Calu3 (cell line): ENCODE measurements at regions not wholly inside any gene's neighbourhood (a gene's known extent, or its start where the extent isn't known, plus 50 kb on each side); places are given as distances from the start of the nearest gene placed in this dataset.
A peak's percentile ranks its signal among the peaks of the same experiment; 100 is the strongest.

ENCODE experiments used
- BruUV-seq: library from RNA; stranded (reverse); fragments of 400-500 nt; replicated peaks from 2 replicates; lab custom pipeline; 2021; lab: Mats Ljungman, UMichigan
- CTCF ChIA-PET: fragments of 300-600 bp; sonication (Branson Sonifier 250); formaldehyde crosslinking; loops from one replicate; lab custom pipeline; 2022; ENCODE audit warnings: antibody characterized with exemption; lab: Charles Lee
- DNase-seq: peaks from one replicate; pipeline ENCODE4 v3.0.0; 2022
- H3K27ac Mint-ChIP-seq: one replicate; pipeline ENCODE4 v1.8.0; 2022; ENCODE audit warnings: mixed read lengths; ENCODE audit not compliant: unreplicated experiment
- H3K27me3 Mint-ChIP-seq: one replicate; pipeline ENCODE4 v1.8.0; 2022; ENCODE audit warnings: mixed read lengths; ENCODE audit not compliant: unreplicated experiment
- H3K36me3 Mint-ChIP-seq: one replicate; pipeline ENCODE4 v1.8.0; 2022; ENCODE audit warnings: mild to moderate bottlenecking, moderate library complexity, mixed read lengths; ENCODE audit not compliant: insufficient read depth, unreplicated experiment
- H3K4me1 Mint-ChIP-seq: one replicate; pipeline ENCODE4 v1.8.0; 2022; ENCODE audit warnings: mild to moderate bottlenecking, low read depth, mixed read lengths; ENCODE audit not compliant: unreplicated experiment
- H3K4me3 Mint-ChIP-seq: one replicate; pipeline ENCODE4 v1.8.0; 2022; ENCODE audit warnings: mild to moderate bottlenecking, low read depth, moderate library complexity, mixed read lengths; ENCODE audit not compliant: unreplicated experiment
- H3K9me3 Mint-ChIP-seq: one replicate; pipeline ENCODE4 v1.8.0; 2022; ENCODE audit warnings: low read depth, mixed read lengths; ENCODE audit not compliant: unreplicated experiment
- CTCF ChIP-seq: fragments of 200-600 bp; IDR thresholded peaks from one replicate; pipeline ENCODE4 v1.8.0; 2022; ENCODE audit warnings: antibody characterized with exemption; ENCODE audit not compliant: unreplicated experiment
- intact Hi-C: fragments of 100-400 bp; cut with micrococcal nuclease; formaldehyde crosslinking; loops from one replicate; pipeline ENCODE4 v1.10.0; 2022; ENCODE audit not compliant: unreplicated experiment

GRCh38 chr1:117708323-117709248, 102.7 kb downstream of the TENT5C start:
- intact Hi-C loops = no loop called here
- H3K9me3 Mint-ChIP-seq = peaks cover 4% of the 10 kb centered on the region
- peaks cover 13% of the 10 kb centered on the region for H3K27me3 Mint-ChIP-seq
- BruUV-seq = no TSS peak
- H3K36me3 Mint-ChIP-seq = no peaks in the 10 kb centered on the region
- H3K4me1 Mint-ChIP-seq = no peaks in the 10 kb centered on the region
- no peak overlapping the region for H3K27ac Mint-ChIP-seq
- no peak for DNase-seq
- CTCF ChIA-PET = no interaction called here
- TF ChIP-seq CTCF = no peak
- H3K4me3 Mint-ChIP-seq = no peak overlapping the region

GRCh38 chr1:117709249-117709691, 103.4 kb downstream of the TENT5C start:
- peaks cover 4% of the 10 kb centered on the region for H3K9me3 Mint-ChIP-seq
- CTCF ChIA-PET = no interaction called here

GRCh38 chr1:117710710-117711109, 104.9 kb downstream of the TENT5C start:
- H3K4me1 Mint-ChIP-seq = no peaks in the 10 kb centered on the region
- TF ChIP-seq CTCF = peak; percentile 16
- CTCF ChIA-PET = no interaction called here
- intact Hi-C loops = no loop called here
- no TSS peak for BruUV-seq
- H3K4me3 Mint-ChIP-seq = no peak overlapping the region
- peaks cover 28% of the 10 kb centered on the region for H3K27me3 Mint-ChIP-seq
- no peaks in the 10 kb centered on the region for H3K36me3 Mint-ChIP-seq
- H3K27ac Mint-ChIP-seq = no peak overlapping the region
- DNase-seq = no peak
- peaks cover 4% of the 10 kb centered on the region for H3K9me3 Mint-ChIP-seq

More at GRCh38 chr1:117709249-117709691, 103.4 kb downstream of the TENT5C start:
- DNase-seq = no peak
- TF ChIP-seq CTCF = no peak
- no peak overlapping the region for H3K27ac Mint-ChIP-seq
- no peaks in the 10 kb centered on the region for H3K4me1 Mint-ChIP-seq
- intact Hi-C loops = no loop called here
- no peaks in the 10 kb centered on the region for H3K36me3 Mint-ChIP-seq
- H3K27me3 Mint-ChIP-seq = peaks cover 20% of the 10 kb centered on the region
- no TSS peak for BruUV-seq
- H3K4me3 Mint-ChIP-seq = no peak overlapping the region

- no peak for TF ChIP-seq CTCF
- peaks cover 4% of the 10 kb centered on the region for H3K9me3 Mint-ChIP-seq
- no peak overlapping the region for H3K4me3 Mint-ChIP-seq
- peaks cover 34% of the 10 kb centered on the region for H3K27me3 Mint-ChIP-seq
- intact Hi-C loops = no loop called here
- H3K36me3 Mint-ChIP-seq = no peaks in the 10 kb centered on the region
- no peak overlapping the region for H3K27ac Mint-ChIP-seq
- BruUV-seq = no TSS peak
- DNase-seq = no peak
- CTCF ChIA-PET = no interaction called here
- H3K4me1 Mint-ChIP-seq = no peaks in the 10 kb centered on the region
Observed at GRCh38 chr1:117712621-117713020, 106.8 kb downstream of the TENT5C start.
